Uterus (tissue), 2 donors: ENCODE measurements at regions not wholly inside any gene's neighbourhood (a gene's known extent, or its start where the extent isn't known, plus 50 kb on each side); places are given as distances from the start of the nearest gene placed in this dataset.

Source experiments
- CTCF ChIP-seq, 4 experiments: fragments of 200-600 bp in 2 of 4; fragments of 450-650 bp in 2 of 4; sonication (generic) in 2 of 4; IDR thresholded peaks; one replicate each; pipeline ENCODE4 v1.5.1; 2016 to 2019; ENCODE audit warnings: antibody characterized with exemption in 4 of 4, mild to moderate bottlenecking in 2 of 4, moderate library complexity in 1 of 4
- POLR2A ChIP-seq, 2 donors: fragments of 450-650 bp; IDR thresholded peaks; one replicate each; pipeline ENCODE4 v1.6.1; 2016; ENCODE audit warnings: antibody characterized with exemption in 2 of 2, mild to moderate bottlenecking in 1 of 2, moderate library complexity in 1 of 2

- TF ChIP-seq CTCF (IDR thresholded peaks at IDR 0.05) (no peak), POLR2A (IDR thresholded peaks at IDR 0.05) (no peak)
Observed at GRCh38 chr4:187235456-187236170, 512.0 kb upstream of the FAT1 start.
